Activated CD4-positive, alpha-beta memory T cell treated with anti-CD3 and anti-CD28 coated beads, Interleukin-2, amount 10 ng/mL, durations not matched to agents 7 days and 5 days (primary cell): ENCODE measurements at regions not wholly inside any gene's neighbourhood (a gene's known extent, or its start where the extent isn't known, plus 50 kb on each side); places are given as distances from the start of the nearest gene placed in this dataset.

Source experiments
- CTCF ChIA-PET: fragments of 350-600 bp; sonication (Branson Sonifier 250); formaldehyde crosslinking; loops from one replicate; lab custom pipeline; 2021; ENCODE audit warnings: antibody characterized with exemption, inconsistent platforms; lab: Charles Lee
- POLR2A ChIA-PET: fragments of 350-600 bp; sonication (Branson Sonifier 250); formaldehyde crosslinking; loops from one replicate; lab custom pipeline; 2021; ENCODE audit warnings: antibody characterized with exemption; lab: Charles Lee
- DNase-seq: peaks from one replicate; pipeline ENCODE4 v3.0.0-alpha.2; 2020
- H3K27ac Mint-ChIP-seq: one replicate; pipeline ENCODE4 v1.8.0; 2021; ENCODE audit warnings: mild to moderate bottlenecking, mixed read lengths
- H3K27me3 Mint-ChIP-seq: one replicate; pipeline ENCODE4 v1.8.0; 2021; ENCODE audit warnings: mixed read lengths
- H3K36me3 Mint-ChIP-seq: one replicate; pipeline ENCODE4 v1.8.0; 2021; ENCODE audit warnings: low read depth, mixed read lengths
- H3K4me1 Mint-ChIP-seq: one replicate; pipeline ENCODE4 v1.8.0; 2021; ENCODE audit warnings: mixed read lengths
- H3K4me3 Mint-ChIP-seq: one replicate; pipeline ENCODE4 v1.8.0; 2021; ENCODE audit warnings: mild to moderate bottlenecking, mixed read lengths
- H3K9me3 Mint-ChIP-seq: one replicate; pipeline ENCODE4 v1.8.0; 2021; ENCODE audit warnings: mixed read lengths

DNA sequence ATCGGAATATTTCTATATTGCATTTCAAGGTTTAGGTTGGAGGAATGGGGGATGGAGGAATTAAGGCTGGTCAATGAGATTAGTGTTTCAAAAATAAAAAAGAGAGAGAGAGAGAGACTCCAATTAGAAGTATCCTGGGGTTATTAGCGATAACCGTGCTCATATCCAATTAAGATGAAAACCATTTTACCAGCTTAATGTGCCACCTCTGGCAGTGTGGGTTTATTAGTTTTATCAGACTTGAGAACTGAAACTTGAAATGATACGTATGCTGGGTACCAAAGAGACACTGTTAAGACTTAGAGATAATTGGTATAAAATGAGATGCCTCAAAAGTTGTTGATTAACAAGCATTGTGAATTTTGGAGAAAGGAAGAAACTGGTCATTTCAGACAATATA lies 251.5 kb upstream of the NR2F2 start:
- no peaks in the 10 kb centered on the region for H3K4me1 Mint-ChIP-seq
- H3K27ac Mint-ChIP-seq: no peak overlapping the region
- ChIA-PET CTCF (no interaction called here), POLR2A (no interaction called here)
- H3K4me3 Mint-ChIP-seq: no peak overlapping the region
- H3K27me3 Mint-ChIP-seq: no peaks in the 10 kb centered on the region
- no peak for DNase-seq
- H3K9me3 Mint-ChIP-seq: no peaks in the 10 kb centered on the region
- no peaks in the 10 kb centered on the region for H3K36me3 Mint-ChIP-seq

DNA sequence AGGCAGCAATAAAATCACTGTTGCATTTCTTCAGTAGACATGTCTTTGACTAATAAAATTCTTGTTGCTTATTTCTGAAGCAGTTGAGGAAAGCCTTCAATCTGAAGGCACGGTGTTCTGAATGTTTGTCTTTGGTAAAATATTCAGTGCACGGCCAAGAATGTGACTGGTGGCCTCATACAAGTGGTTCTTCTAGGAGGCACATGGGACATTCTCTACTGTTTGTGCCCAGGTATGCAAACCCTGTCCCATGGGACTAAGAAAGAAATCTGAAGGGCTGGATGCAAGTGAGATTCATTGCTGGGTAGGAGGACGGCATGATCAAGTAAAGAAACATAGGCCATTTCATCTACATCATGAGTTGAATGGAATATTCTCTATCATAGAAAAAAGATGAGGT lies 250.6 kb upstream of the NR2F2 start:
- no peak for DNase-seq
- Mint-ChIP-seq H3K4me3 (no peak overlapping the region), H3K9me3 (no peaks in the 10 kb centered on the region), H3K27ac (no peak overlapping the region), H3K27me3 (no peaks in the 10 kb centered on the region), H3K36me3 (no peaks in the 10 kb centered on the region), H3K4me1 (no peaks in the 10 kb centered on the region)
- POLR2A ChIA-PET: no interaction called here
- CTCF ChIA-PET: no interaction called here

DNA sequence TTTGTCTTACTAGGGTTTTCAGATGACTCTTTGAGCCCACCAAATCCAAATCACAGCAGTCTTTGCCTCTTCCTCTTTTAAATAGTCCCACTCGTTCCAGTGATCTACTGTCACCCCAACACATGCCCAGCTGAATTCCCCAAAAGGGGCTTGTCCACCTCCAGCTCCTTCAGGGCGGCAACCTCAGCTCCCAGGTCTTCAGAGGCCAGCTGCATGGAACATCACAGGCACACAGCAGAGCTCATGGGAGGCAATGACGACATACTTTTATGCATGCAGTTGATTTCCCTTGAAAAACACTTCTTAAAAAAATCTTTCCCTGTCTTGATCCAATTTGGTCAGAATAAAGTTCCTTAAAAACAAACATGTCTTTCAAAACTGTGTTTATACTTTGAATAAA lies 244.3 kb upstream of the NR2F2 start:
- H3K27ac Mint-ChIP-seq: no peak overlapping the region
- POLR2A ChIA-PET: no interaction called here
- H3K27me3 Mint-ChIP-seq: no peaks in the 10 kb centered on the region
- no peaks in the 10 kb centered on the region for H3K9me3 Mint-ChIP-seq
- CTCF ChIA-PET: no interaction called here
- no peaks in the 10 kb centered on the region for H3K36me3 Mint-ChIP-seq
- no peak overlapping the region for H3K4me3 Mint-ChIP-seq
- H3K4me1 Mint-ChIP-seq: no peaks in the 10 kb centered on the region
- DNase-seq: no peak

DNA sequence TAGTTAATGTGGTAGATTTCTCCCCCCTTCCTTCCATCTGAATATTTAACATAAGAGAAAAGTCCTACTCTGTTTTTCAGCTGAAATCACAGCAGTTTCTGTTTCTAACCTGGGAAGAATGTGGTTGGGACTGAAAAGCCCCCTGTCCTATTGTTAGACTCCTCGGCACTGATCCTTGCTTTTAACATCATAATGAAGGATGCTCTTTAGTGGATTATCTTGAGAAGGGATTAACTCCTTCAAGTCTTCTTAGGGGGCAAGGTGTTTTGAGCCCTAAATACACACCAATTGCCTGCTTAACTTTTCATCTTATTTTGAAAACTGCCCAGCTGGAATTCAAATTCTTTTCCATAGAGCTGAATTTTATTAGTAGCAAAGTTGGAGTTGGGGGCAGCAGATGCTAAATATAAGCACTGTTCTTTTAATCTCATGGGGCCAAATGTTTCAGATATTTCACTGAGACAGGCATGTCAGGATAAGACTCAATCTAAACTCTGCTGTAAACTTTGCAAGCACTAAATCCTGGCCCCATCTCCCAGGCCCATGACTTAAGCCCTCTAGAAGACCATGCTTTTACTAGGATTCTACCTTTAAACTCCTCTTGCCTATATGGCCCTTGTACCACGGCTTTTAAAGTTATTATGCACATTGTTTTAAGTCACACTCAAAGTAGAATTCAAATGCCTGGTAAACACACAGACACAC lies 243.2 kb upstream of the NR2F2 start:
- no peaks in the 10 kb centered on the region for H3K36me3 Mint-ChIP-seq
- H3K4me1 Mint-ChIP-seq: no peaks in the 10 kb centered on the region
- H3K4me3 Mint-ChIP-seq: no peak overlapping the region
- ChIA-PET POLR2A (no interaction called here), CTCF (no interaction called here)
- no peaks in the 10 kb centered on the region for H3K27me3 Mint-ChIP-seq
- no peak overlapping the region for H3K27ac Mint-ChIP-seq
- DNase-seq: no peak
- no peaks in the 10 kb centered on the region for H3K9me3 Mint-ChIP-seq

DNA sequence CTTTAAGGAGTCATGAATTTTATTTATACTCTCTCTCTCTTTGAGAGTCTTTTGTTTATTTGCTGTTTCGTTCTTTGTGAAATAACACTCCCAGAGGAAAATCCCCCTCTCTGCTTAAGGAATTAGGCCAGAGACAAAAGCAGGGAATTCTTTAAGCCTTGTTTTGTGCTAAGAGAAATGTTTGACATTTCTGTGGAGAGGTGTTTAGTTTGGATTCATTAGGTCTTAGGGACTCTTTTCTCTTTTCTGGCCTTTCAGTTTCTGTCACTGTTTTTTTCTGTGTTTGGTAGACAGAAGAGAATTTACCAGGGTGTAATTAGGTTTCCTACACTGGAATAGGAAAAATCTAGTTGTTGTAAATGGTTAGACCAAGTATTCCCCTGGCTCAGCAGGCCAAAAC lies 241.8 kb upstream of the NR2F2 start:
- H3K27ac Mint-ChIP-seq: no peak overlapping the region
- no peaks in the 10 kb centered on the region for H3K36me3 Mint-ChIP-seq
- no peaks in the 10 kb centered on the region for H3K9me3 Mint-ChIP-seq
- H3K4me1 Mint-ChIP-seq: no peaks in the 10 kb centered on the region
- DNase-seq: no peak
- ChIA-PET CTCF (no interaction called here), POLR2A (no interaction called here)
- H3K27me3 Mint-ChIP-seq: no peaks in the 10 kb centered on the region
- no peak overlapping the region for H3K4me3 Mint-ChIP-seq

DNA sequence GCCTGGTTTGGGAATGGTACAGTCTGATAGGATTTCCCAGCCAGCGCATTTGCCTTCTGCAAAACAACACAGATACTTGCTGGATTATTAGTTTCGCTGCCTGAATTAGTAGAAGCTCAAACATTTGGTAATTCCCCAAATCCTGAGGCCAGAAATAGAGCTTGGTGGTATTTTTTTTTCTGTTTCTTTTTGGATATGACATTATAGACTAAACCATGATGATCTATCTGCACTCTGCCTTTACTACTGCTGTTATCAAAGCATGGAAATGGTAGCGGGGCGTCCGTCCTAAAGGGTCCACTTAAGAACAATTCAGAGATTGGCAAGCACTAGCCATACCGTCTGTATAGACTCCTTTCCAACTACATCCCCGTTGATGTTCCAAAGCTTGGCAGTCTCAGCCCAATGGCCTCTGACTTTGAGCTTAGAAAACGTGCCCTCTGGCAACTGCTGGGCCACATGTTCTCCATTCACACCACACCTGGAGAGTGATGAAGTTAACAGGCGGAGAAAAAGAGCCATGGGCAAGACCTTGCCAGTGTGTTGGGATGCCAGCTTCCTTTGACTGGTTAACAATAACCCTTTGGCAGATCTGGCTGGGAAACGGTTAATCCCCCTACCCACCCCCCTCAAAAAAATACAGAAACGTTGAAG lies 241.0 kb upstream of the NR2F2 start:
- Mint-ChIP-seq H3K4me3 (no peak overlapping the region), H3K27me3 (no peaks in the 10 kb centered on the region), H3K4me1 (no peaks in the 10 kb centered on the region), H3K27ac (no peak overlapping the region), H3K36me3 (no peaks in the 10 kb centered on the region), H3K9me3 (no peaks in the 10 kb centered on the region)
- ChIA-PET POLR2A (no interaction called here), CTCF (no interaction called here)
- no peak for DNase-seq

DNA sequence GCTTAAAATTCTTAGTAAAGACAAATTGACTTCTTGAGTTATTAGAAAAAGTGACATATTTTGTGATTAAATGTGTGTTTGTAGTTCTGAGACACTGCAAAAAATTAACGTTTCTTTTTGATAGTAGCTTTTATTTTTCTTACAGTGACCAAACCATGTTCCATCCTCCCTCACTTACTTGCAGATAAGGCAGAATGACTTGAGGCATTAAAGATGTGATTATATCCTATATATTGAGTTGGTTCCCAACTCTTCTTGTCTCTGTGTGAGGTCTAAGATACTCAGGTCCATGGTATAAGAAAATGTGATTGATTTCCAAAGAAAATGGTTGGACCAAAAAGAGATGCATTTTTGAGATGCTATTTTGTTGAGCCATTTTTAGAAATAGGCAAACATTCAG lies 238.3 kb upstream of the NR2F2 start:
- ChIA-PET POLR2A (no interaction called here), CTCF (no interaction called here)
- H3K36me3 Mint-ChIP-seq: no peaks in the 10 kb centered on the region
- no peaks in the 10 kb centered on the region for H3K9me3 Mint-ChIP-seq
- no peaks in the 10 kb centered on the region for H3K4me1 Mint-ChIP-seq
- DNase-seq: no peak
- no peaks in the 10 kb centered on the region for H3K27me3 Mint-ChIP-seq
- no peak overlapping the region for H3K27ac Mint-ChIP-seq
- H3K4me3 Mint-ChIP-seq: no peak overlapping the region

DNA sequence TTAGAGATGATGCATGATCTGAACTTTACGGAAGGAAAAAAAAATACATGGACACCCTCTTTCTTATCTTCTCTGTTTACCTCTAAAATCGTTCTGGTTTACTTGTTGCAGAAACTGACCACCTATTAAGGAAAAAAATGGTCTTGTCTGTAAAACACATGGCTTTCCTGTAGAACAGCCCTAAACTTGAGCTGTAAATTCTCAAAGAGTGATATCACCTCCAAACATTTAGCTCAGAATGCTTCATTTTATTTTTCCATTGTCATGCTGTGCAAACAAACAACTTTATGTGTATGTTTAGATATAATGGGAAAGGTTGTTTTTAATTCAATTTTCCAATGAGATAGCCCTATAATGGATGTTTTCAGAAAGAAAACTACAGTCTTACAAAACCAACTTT lies 237.4 kb upstream of the NR2F2 start:
- no peak overlapping the region for H3K27ac Mint-ChIP-seq
- no peak for DNase-seq
- no peaks in the 10 kb centered on the region for H3K9me3 Mint-ChIP-seq
- H3K4me3 Mint-ChIP-seq: no peak overlapping the region
- ChIA-PET POLR2A (no interaction called here), CTCF (interaction anchor here (0.6 kb wide), 1 partner anchor 340 kb away, joined by 3 read pairs; no protein-coding TSS in a partner anchor)
- H3K27me3 Mint-ChIP-seq: no peaks in the 10 kb centered on the region
- H3K36me3 Mint-ChIP-seq: no peaks in the 10 kb centered on the region
- no peaks in the 10 kb centered on the region for H3K4me1 Mint-ChIP-seq

DNA sequence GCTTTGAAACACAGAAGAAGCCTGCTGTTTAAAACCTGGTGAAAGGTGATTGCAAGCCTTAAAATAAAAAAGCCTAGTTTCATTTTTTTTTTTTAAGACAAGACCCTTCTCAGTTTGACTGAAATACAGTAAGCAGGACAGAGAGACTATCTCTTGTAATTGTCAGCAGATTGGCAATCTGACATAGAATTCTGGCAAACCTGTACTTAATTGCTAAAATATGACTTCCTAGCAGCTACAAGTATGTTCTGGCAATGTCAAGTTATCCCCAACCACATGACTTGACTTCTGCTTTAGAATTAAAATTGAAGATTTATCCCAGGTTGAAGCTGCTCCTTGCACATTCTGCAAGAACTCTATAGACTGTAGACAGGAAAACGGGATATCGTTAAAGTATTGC lies 232.8 kb upstream of the NR2F2 start:
- Mint-ChIP-seq H3K27me3 (no peaks in the 10 kb centered on the region), H3K4me1 (no peaks in the 10 kb centered on the region), H3K4me3 (no peak overlapping the region), H3K27ac (no peak overlapping the region), H3K36me3 (no peaks in the 10 kb centered on the region), H3K9me3 (no peaks in the 10 kb centered on the region)
- ChIA-PET POLR2A (no interaction called here), CTCF (no interaction called here)
- no peak for DNase-seq

DNA sequence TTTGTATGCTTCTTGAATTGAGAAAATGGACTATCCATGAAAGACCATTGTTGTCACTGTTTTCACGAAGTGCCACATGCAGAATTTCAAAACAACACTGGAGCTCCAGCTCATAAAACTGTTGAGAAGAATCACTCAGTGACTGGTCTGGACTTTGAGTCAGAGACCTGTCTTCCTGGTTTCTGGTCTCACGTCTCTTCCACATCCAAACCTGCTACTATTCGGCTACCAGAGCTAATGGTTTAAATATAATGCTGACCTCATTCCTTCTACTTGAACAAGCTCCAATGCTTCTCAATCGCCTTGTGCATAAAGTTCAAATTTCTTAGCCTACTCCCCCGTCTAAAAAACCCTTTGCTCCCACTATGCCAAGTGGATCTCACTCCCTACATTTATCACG lies 227.9 kb upstream of the NR2F2 start:
- H3K36me3 Mint-ChIP-seq: no peaks in the 10 kb centered on the region
- H3K9me3 Mint-ChIP-seq: peaks cover 3% of the 10 kb centered on the region
- no peak overlapping the region for H3K4me3 Mint-ChIP-seq
- CTCF ChIA-PET: no interaction called here
- DNase-seq: no peak
- H3K27me3 Mint-ChIP-seq: no peaks in the 10 kb centered on the region
- H3K27ac Mint-ChIP-seq: no peak overlapping the region
- POLR2A ChIA-PET: no interaction called here
- H3K4me1 Mint-ChIP-seq: no peaks in the 10 kb centered on the region

DNA sequence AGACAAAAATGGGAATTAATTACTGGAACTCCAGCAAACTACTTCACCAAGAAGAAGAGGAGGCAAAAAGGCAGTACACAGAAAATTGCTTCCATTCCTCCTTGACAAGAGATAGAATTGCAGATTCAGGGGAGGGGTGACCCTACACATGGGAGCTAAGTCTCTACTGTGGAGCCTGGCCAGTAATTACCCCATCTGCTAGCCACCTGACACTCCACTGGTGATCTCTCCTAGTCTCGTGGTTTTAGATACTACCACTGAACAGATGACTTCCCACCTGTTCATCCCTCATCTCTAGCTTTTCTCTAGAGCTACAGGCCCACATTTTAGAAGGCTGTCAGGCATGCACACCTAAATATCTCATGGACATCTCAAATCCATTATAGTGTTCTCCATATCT lies 224.3 kb upstream of the NR2F2 start:
- CTCF ChIA-PET: no interaction called here
- Mint-ChIP-seq H3K27me3 (no peaks in the 10 kb centered on the region), H3K36me3 (no peaks in the 10 kb centered on the region), H3K4me3 (no peak overlapping the region), H3K27ac (no peak overlapping the region), H3K4me1 (no peaks in the 10 kb centered on the region), H3K9me3 (peaks cover 3% of the 10 kb centered on the region)
- no peak for DNase-seq
- POLR2A ChIA-PET: no interaction called here

DNA sequence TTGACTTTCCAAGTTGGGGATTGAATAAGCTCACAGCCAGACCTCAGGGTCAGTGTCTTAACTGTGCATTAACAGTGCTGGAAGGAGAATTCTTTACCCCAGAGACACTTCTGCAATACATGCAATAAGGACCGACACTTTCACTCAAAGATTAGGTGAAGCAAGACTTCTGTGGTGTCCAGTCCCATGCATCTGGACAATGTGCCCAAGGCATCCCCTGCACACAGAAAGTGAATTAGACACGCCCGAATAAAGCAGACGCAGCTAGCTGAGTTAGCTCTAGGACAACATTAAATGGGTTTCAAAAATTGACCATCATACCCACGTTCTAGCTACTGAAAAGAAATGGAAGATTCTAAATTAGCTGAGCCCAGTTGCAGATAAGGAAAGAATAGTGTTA lies 223.9 kb upstream of the NR2F2 start:
- Mint-ChIP-seq H3K27ac (no peak overlapping the region), H3K4me1 (no peaks in the 10 kb centered on the region), H3K36me3 (no peaks in the 10 kb centered on the region), H3K27me3 (no peaks in the 10 kb centered on the region), H3K9me3 (peaks cover 3% of the 10 kb centered on the region), H3K4me3 (no peak overlapping the region)
- no peak for DNase-seq
- ChIA-PET CTCF (no interaction called here), POLR2A (no interaction called here)

DNA sequence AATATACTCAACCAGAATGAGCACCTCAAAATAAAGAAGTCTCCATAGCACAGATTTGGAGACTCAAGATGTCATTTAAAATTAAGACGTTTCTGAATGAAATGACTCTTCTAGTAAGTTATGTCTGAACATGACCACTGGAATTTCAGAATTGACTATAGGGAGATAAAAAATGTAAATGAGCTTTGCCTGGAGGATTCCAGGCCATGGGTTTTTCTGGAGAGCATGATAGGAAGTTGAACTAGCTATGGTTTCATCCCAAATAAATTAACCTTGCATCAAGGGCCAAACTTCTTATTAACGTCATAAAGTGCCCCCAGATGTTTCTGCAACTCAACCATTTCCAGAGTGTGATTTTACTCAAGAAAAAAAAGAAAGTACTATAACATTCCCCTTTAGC lies 222.6 kb upstream of the NR2F2 start:
- Mint-ChIP-seq H3K36me3 (no peaks in the 10 kb centered on the region), H3K27ac (no peak overlapping the region), H3K9me3 (peaks cover 3% of the 10 kb centered on the region), H3K27me3 (no peaks in the 10 kb centered on the region), H3K4me3 (no peak overlapping the region), H3K4me1 (no peaks in the 10 kb centered on the region)
- CTCF ChIA-PET: no interaction called here
- POLR2A ChIA-PET: no interaction called here
- DNase-seq: no peak

DNA sequence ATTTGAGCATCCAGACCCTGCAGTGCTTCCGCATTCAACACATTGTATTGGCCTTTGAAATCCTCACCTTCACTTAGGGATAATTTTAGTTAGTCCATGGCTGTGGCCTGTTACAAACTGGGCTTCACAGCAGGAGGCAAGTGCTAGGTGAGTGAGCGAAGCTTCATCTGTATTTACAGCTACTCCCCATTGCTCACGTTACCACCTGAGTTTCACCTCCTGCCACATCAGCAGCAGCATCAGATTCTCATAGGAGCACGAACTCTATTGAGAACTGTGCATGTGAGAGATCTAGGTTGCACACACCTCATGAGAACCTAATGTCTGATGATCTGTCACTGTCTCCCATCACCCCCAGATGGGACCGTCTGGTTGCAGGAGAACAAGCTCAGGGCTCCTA lies 222.1 kb upstream of the NR2F2 start:
- Mint-ChIP-seq H3K4me1 (no peaks in the 10 kb centered on the region), H3K27me3 (no peaks in the 10 kb centered on the region), H3K36me3 (no peaks in the 10 kb centered on the region), H3K27ac (no peak overlapping the region), H3K9me3 (peaks cover 3% of the 10 kb centered on the region), H3K4me3 (no peak overlapping the region)
- DNase-seq: no peak
- CTCF ChIA-PET: no interaction called here
- POLR2A ChIA-PET: no interaction called here
